Duodenal mucosa (tissue), 2 donors: ENCODE measurements at regions not wholly inside any gene's neighbourhood (a gene's known extent, or its start where the extent isn't known, plus 50 kb on each side); places are given as distances from the start of the nearest gene placed in this dataset.

Experiments
- H3K27ac ChIP-seq: one replicate; pipeline ENCODE4 v1.7.0; 2013; ENCODE audit warnings: low read depth, low read length
- H3K27me3 ChIP-seq, 2 donors: one replicate each; pipeline ENCODE4 v1.7.0; 2013; ENCODE audit warnings: low read length in 2 of 2, control low read depth in 1 of 2; ENCODE audit not compliant: insufficient read depth in 2 of 2, control insufficient read depth in 1 of 2
- H3K36me3 ChIP-seq, 2 donors: one replicate each; pipeline ENCODE4 v1.7.0; 2013; ENCODE audit warnings: low read length in 2 of 2, control low read depth in 1 of 2; ENCODE audit not compliant: insufficient read depth in 2 of 2, control insufficient read depth in 1 of 2
- H3K4me1 ChIP-seq, 2 donors: one replicate each; pipeline ENCODE4 v1.7.0; 2013; ENCODE audit warnings: low read length in 2 of 2, control low read depth in 1 of 2; ENCODE audit not compliant: insufficient read depth in 2 of 2, control insufficient read depth in 1 of 2
- H3K4me3 ChIP-seq, 2 donors: one replicate each; pipeline ENCODE4 v1.7.0; 2013; ENCODE audit warnings: low read length in 2 of 2, low read depth in 1 of 2
- H3K9ac ChIP-seq, 2 donors: one replicate each; pipeline ENCODE4 v1.7.0; 2013; ENCODE audit warnings: low read length in 2 of 2, low read depth in 1 of 2
- H3K9me3 ChIP-seq, 2 donors: one replicate each; pipeline ENCODE4 v1.7.0; 2013; ENCODE audit warnings: low read length in 2 of 2, control low read depth in 1 of 2; ENCODE audit not compliant: control insufficient read depth in 1 of 2

GRCh38 chr4:8742546-8742945 lies 129.1 kb downstream of the HMX1 start:
- H3K36me3 ChIP-seq = no peaks in the 10 kb centered on the region
- peaks cover 2 to 3% of the 10 kb centered on the region in 2 donors for H3K27me3 ChIP-seq
- no peaks in the 10 kb centered on the region for H3K4me1 ChIP-seq
- no peaks in the 10 kb centered on the region for H3K9me3 ChIP-seq
- H3K27ac ChIP-seq = no peak overlapping the region
- H3K9ac ChIP-seq = no peak overlapping the region
- no peak overlapping the region for H3K4me3 ChIP-seq

- H3K27ac ChIP-seq = no peak overlapping the region
- no peaks in the 10 kb centered on the region for H3K9me3 ChIP-seq
- no peak overlapping the region for H3K9ac ChIP-seq
- peaks cover 0 to 2% of the 10 kb centered on the region in 2 donors for H3K27me3 ChIP-seq
- H3K4me3 ChIP-seq = no peak overlapping the region
- H3K36me3 ChIP-seq = no peaks in the 10 kb centered on the region
- no peaks in the 10 kb centered on the region for H3K4me1 ChIP-seq
These were observed 130.0 kb downstream of the HMX1 start for GRCh38 chr4:8741513-8742226.

- no peak overlapping the region for H3K4me3 ChIP-seq
- no peaks in the 10 kb centered on the region for H3K9me3 ChIP-seq
- peaks cover 0 to 2% of the 10 kb centered on the region in 2 donors for H3K27me3 ChIP-seq
- H3K9ac ChIP-seq = no peak overlapping the region
- no peak overlapping the region for H3K27ac ChIP-seq
- H3K36me3 ChIP-seq = no peaks in the 10 kb centered on the region
- H3K4me1 ChIP-seq = no peaks in the 10 kb centered on the region
These were observed 130.8 kb downstream of the HMX1 start for GRCh38 chr4:8740666-8741395.

GRCh38 chr4:8739820-8740665 lies 131.6 kb downstream of the HMX1 start:
- no peaks in the 10 kb centered on the region for H3K9me3 ChIP-seq
- no peaks in the 10 kb centered on the region for H3K36me3 ChIP-seq

GRCh38 chr4:8739317-8739716 lies 132.3 kb downstream of the HMX1 start:
- Histone ChIP-seq H3K36me3 (no peaks in the 10 kb centered on the region), H3K9me3 (peaks cover 0 to 2% of the 10 kb centered on the region in 2 donors), H3K4me1 (no peaks in the 10 kb centered on the region), H3K9ac (no peak overlapping the region), H3K27me3 (no peaks in the 10 kb centered on the region), H3K4me3 (no peak overlapping the region), H3K27ac (no peak overlapping the region)

More at GRCh38 chr4:8739820-8740665, 131.6 kb downstream of the HMX1 start:
- no peak overlapping the region for H3K27ac ChIP-seq
- H3K4me3 ChIP-seq = no peak overlapping the region
- no peaks in the 10 kb centered on the region for H3K4me1 ChIP-seq
- H3K27me3 ChIP-seq = no peaks in the 10 kb centered on the region
- H3K9ac ChIP-seq = no peak overlapping the region

- no peak overlapping the region for H3K27ac ChIP-seq
- no peak overlapping the region for H3K4me3 ChIP-seq
- H3K4me1 ChIP-seq = no peaks in the 10 kb centered on the region
- H3K9me3 ChIP-seq = peaks cover 3% of the 10 kb centered on the region in 2 donors
- no peaks in the 10 kb centered on the region for H3K27me3 ChIP-seq
- no peak overlapping the region for H3K9ac ChIP-seq
- H3K36me3 ChIP-seq = no peaks in the 10 kb centered on the region
These were observed 133.1 kb downstream of the HMX1 start for GRCh38 chr4:8738471-8738931.

- no peaks in the 10 kb centered on the region for H3K4me1 ChIP-seq
- peaks cover 3% of the 10 kb centered on the region in 2 donors for H3K9me3 ChIP-seq
- no peak overlapping the region for H3K9ac ChIP-seq
- H3K4me3 ChIP-seq = no peak overlapping the region
- no peaks in the 10 kb centered on the region for H3K27me3 ChIP-seq
- H3K27ac ChIP-seq = no peak overlapping the region
- no peaks in the 10 kb centered on the region for H3K36me3 ChIP-seq
These were observed 133.9 kb downstream of the HMX1 start for GRCh38 chr4:8737601-8738279.

- no peak overlapping the region for H3K4me3 ChIP-seq
- H3K4me1 ChIP-seq = no peaks in the 10 kb centered on the region
- no peak overlapping the region for H3K27ac ChIP-seq
- H3K9me3 ChIP-seq = peaks cover 3% of the 10 kb centered on the region in 2 donors
- no peaks in the 10 kb centered on the region for H3K27me3 ChIP-seq
- no peak overlapping the region for H3K9ac ChIP-seq
- no peaks in the 10 kb centered on the region for H3K36me3 ChIP-seq
These were observed 134.6 kb downstream of the HMX1 start for GRCh38 chr4:8737075-8737474.

- Histone ChIP-seq H3K27me3 (no peaks in the 10 kb centered on the region), H3K4me3 (no peak overlapping the region), H3K9me3 (peaks cover 3% of the 10 kb centered on the region in 2 donors), H3K27ac (no peak overlapping the region), H3K36me3 (no peaks in the 10 kb centered on the region), H3K9ac (no peak overlapping the region), H3K4me1 (no peaks in the 10 kb centered on the region)
These were observed 135.4 kb downstream of the HMX1 start for GRCh38 chr4:8736090-8736825.
